Ishikawa (cell line): ENCODE measurements at regions not wholly inside any gene's neighbourhood (a gene's known extent, or its start where the extent isn't known, plus 50 kb on each side); places are given as distances from the start of the nearest gene placed in this dataset.

Source experiments
- CEBPB ChIP-seq: IDR thresholded peaks from 2 replicates; pipeline ENCODE4 v1.6.1; 2012
- CREB1 ChIP-seq: IDR thresholded peaks from 2 replicates; pipeline ENCODE4 v1.6.1; 2012; ENCODE audit warnings: low read depth
- EGR1 ChIP-seq: IDR thresholded peaks from 2 replicates; pipeline ENCODE4 v1.6.1; 2012
- EP300 ChIP-seq: IDR thresholded peaks from 2 replicates; pipeline ENCODE4 v1.6.1; 2012; ENCODE audit warnings: borderline replicate concordance
- TAF1 ChIP-seq: IDR thresholded peaks from 2 replicates; pipeline ENCODE4 v1.6.1; 2012; ENCODE audit warnings: low read depth, mild to moderate bottlenecking
- TEAD4 ChIP-seq: IDR thresholded peaks from 2 replicates; pipeline ENCODE4 v1.6.1; 2012
- USF1 ChIP-seq: IDR thresholded peaks from 2 replicates; pipeline ENCODE4 v1.6.1; 2012
- ZBTB7A ChIP-seq: IDR thresholded peaks from 2 replicates; pipeline ENCODE4 v1.6.1; 2012; ENCODE audit warnings: low read depth
- TF ChIP-seq, protein P1 (sequence below): IDR thresholded peaks from 2 replicates; pipeline ENCODE4 v1.6.1; 2012
- TF ChIP-seq, protein P2 (sequence below): IDR thresholded peaks from 2 replicates; pipeline ENCODE4 v1.6.1; 2012; ENCODE audit warnings: low read depth, mild to moderate bottlenecking

DNA sequence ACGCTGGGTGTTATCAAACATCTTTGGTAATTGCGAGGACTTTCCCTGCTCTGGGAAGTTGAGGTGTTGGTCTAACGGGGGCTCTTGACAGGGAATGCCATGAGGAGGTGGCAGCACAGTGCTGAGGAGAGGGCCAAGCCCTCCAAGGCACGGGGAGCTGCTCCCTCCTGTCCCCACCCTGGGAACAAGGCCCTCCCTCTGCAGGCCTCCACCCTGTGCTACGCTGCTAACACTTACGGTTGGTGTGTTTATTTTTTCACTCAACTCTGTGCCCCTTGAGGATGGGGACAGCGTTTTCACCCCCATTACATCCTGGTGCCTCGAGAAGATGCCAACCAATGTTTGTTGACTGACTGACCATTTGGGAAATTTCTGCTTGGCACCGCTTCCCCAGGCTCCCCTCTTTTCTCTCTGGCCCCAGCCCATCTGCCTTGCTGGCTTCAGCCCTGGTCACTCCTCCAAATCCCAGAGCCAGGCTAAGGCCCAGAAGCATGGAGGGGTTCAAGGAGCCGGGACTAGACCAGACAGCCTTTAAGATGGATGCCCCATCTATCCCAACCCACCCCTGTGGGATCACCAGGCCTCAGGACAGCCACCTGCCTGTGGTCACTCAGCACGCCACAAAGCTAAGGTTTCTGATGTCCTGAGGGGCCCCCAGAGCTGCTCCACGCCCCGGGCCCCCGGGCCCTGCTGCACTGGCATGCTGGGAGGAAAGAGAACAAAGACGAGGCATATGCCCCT, 125.7 kb downstream of the BARX1 start:
- no peak for TF ChIP-seq TAF1
- TF ChIP-seq CEBPB: no peak
- no peak for TF ChIP-seq ZBTB7A
- TF ChIP-seq CREB1: no peak
- no peak for TF ChIP-seq USF1
- no peak for TF ChIP-seq EGR1
- TF ChIP-seq EP300: no peak
- TF ChIP-seq, protein P1, sequence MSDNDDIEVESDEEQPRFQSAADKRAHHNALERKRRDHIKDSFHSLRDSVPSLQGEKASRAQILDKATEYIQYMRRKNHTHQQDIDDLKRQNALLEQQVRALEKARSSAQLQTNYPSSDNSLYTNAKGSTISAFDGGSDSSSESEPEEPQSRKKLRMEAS: no peak
- TF ChIP-seq, protein P2, sequence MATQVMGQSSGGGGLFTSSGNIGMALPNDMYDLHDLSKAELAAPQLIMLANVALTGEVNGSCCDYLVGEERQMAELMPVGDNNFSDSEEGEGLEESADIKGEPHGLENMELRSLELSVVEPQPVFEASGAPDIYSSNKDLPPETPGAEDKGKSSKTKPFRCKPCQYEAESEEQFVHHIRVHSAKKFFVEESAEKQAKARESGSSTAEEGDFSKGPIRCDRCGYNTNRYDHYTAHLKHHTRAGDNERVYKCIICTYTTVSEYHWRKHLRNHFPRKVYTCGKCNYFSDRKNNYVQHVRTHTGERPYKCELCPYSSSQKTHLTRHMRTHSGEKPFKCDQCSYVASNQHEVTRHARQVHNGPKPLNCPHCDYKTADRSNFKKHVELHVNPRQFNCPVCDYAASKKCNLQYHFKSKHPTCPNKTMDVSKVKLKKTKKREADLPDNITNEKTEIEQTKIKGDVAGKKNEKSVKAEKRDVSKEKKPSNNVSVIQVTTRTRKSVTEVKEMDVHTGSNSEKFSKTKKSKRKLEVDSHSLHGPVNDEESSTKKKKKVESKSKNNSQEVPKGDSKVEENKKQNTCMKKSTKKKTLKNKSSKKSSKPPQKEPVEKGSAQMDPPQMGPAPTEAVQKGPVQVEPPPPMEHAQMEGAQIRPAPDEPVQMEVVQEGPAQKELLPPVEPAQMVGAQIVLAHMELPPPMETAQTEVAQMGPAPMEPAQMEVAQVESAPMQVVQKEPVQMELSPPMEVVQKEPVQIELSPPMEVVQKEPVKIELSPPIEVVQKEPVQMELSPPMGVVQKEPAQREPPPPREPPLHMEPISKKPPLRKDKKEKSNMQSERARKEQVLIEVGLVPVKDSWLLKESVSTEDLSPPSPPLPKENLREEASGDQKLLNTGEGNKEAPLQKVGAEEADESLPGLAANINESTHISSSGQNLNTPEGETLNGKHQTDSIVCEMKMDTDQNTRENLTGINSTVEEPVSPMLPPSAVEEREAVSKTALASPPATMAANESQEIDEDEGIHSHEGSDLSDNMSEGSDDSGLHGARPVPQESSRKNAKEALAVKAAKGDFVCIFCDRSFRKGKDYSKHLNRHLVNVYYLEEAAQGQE: no peak
- TF ChIP-seq TEAD4: no peak
